OCI-LY7 (cell line): ENCODE measurements at regions not wholly inside any gene's neighbourhood (a gene's known extent, or its start where the extent isn't known, plus 50 kb on each side); places are given as distances from the start of the nearest gene placed in this dataset.
"Not testable (repeated sequence)": the region's sequence is repeated elsewhere in the genome, so short reads cannot be mapped to it uniquely, and the experiment has no call there.

Experiments used
- EZH2phosphoT487 ChIP-seq: fragments of 200-600 bp; sonication (generic); IDR thresholded peaks from 2 replicates; pipeline ENCODE4 v1.6.1; 2018; ENCODE audit warnings: low read depth, borderline replicate concordance, mild to moderate bottlenecking, mixed run types, antibody characterized with exemption, low read length, moderate library complexity, mixed read lengths
- TF ChIP-seq, protein P1 (sequence below): fragments of 200-600 bp; sonication (generic); conservative IDR thresholded peaks from 2 replicates; pipeline ENCODE4 v1.5.1; 2014; ENCODE audit warnings: mild to moderate bottlenecking, antibody characterized with exemption, low read length, moderate library complexity, mixed read lengths

DNA sequence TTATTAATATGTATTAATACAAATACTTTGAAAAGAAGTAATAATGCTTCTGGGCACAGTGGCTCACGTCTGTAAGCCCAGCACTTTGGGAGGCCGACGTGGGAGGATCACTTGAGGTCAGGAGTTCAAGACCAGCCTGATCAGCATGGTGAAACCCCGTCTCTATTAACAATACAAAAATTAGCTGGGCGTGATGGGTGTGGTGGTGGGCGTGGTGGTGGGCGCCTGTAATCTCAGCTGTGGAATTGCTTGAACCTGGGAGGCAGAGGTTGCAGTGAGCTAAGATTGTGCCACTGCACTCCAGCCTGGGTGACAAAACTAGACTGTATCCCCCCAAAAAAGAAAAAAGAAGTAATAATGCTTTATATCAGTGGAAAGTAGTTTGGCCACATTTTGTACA lies 137.2 kb downstream of the HAUS1 start:
- TF ChIP-seq, protein P1, sequence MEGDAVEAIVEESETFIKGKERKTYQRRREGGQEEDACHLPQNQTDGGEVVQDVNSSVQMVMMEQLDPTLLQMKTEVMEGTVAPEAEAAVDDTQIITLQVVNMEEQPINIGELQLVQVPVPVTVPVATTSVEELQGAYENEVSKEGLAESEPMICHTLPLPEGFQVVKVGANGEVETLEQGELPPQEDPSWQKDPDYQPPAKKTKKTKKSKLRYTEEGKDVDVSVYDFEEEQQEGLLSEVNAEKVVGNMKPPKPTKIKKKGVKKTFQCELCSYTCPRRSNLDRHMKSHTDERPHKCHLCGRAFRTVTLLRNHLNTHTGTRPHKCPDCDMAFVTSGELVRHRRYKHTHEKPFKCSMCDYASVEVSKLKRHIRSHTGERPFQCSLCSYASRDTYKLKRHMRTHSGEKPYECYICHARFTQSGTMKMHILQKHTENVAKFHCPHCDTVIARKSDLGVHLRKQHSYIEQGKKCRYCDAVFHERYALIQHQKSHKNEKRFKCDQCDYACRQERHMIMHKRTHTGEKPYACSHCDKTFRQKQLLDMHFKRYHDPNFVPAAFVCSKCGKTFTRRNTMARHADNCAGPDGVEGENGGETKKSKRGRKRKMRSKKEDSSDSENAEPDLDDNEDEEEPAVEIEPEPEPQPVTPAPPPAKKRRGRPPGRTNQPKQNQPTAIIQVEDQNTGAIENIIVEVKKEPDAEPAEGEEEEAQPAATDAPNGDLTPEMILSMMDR, result not testable (repeated sequence)
- TF ChIP-seq EZH2phosphoT487, result not testable (repeated sequence)
